ENCODE measurements at regions not wholly inside any gene's neighbourhood (a gene's known extent, or its start where the extent isn't known, plus 50 kb on each side); places are given as distances from the start of the nearest gene placed in this dataset.
A peak's percentile ranks its signal among the peaks of the same experiment; 100 is the strongest.
"Not testable (repeated sequence)": the region's sequence is repeated elsewhere in the genome, so short reads cannot be mapped to it uniquely, and the experiment has no call there.

DNA sequence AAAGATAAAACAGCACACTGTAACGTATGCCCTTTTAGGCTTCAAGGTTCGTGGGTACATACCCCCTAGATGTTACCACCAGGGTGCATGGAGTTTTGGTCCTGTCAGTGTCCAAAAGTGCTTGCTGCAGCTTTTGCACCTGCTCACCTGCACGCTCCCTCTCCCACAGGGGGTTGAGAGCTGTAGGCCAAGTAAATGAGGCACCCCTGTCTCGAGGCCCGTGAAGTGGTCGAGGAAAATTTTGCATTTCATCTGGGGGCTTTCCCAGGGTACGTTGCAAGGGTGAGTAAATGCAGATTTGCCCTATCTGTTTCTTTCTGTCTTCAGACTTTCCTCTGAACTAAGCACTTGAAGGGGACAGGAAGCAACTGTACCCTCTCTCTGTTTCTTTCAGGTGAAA, 136.0 kb downstream of the THBS2 start:
- H3K36me3 ChIP-seq (ENCODE audit: insufficient read depth, low read length): no peaks in the 10 kb centered on the region
- no peak overlapping the region for H3K27ac ChIP-seq (ENCODE audit: low read depth, low read length)
- H3K9ac ChIP-seq (ENCODE audit: low read depth, low read length): no peak overlapping the region
- peaks cover 7% of the 10 kb centered on the region; the same call in 1 of the 2 replicates for H3K4me1 ChIP-seq (ENCODE audit: insufficient read depth, low read length)
- 0 out of 2 replicates have a peak, but pooled peaks cover 3% of the 10 kb centered on the region for H3K9me3 ChIP-seq (ENCODE audit: insufficient read depth, low read depth, low read length)
- H3K4me3 ChIP-seq (ENCODE audit: low read length): no peak overlapping the region
- H3K27me3 ChIP-seq (ENCODE audit: insufficient read depth, low read length): no peaks in the 10 kb centered on the region
- WGBS: 97% methylated on average over 7 of the region's 7 CpGs

DNA sequence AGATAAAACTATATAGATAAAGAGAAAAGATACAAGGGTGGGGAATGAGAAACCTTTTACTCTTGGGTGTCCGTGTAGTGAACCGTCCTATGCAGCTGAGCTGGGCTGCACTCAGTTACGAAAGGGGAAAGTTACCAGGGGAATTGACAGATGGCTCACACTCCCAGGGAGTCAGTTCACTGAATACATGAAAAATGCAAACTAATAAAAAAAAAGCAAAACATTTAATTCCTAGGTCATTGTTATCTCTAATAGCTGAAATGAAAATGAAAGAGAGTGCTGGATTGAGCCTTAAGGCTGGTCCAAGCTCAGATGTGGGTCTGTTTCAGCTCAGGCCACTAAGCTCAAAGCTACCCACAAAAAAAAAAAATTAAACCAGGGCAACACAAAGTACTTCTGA, 138.0 kb downstream of the THBS2 start:
- WGBS: 83% methylated on average over 3 of the region's 3 CpGs
- H3K27me3 ChIP-seq (ENCODE audit: insufficient read depth, low read length): no peaks in the 10 kb centered on the region
- H3K9me3 ChIP-seq (ENCODE audit: insufficient read depth, low read depth, low read length): no peaks in the 10 kb centered on the region
- no peaks in the 10 kb centered on the region for H3K36me3 ChIP-seq (ENCODE audit: insufficient read depth, low read length)
- no peak overlapping the region for H3K27ac ChIP-seq (ENCODE audit: low read depth, low read length)
- no peak overlapping the region for H3K4me3 ChIP-seq (ENCODE audit: low read length)
- no peak overlapping the region for H3K9ac ChIP-seq (ENCODE audit: low read depth, low read length)
- peaks cover 16% of the 10 kb centered on the region for H3K4me1 ChIP-seq (ENCODE audit: insufficient read depth, low read length)

GRCh38 chr6:169114632-169115031, 139.0 kb downstream of the THBS2 start:
- H3K27me3 ChIP-seq (ENCODE audit: insufficient read depth, low read length); H3K9me3 ChIP-seq (ENCODE audit: insufficient read depth, low read depth, low read length); H3K36me3 ChIP-seq (ENCODE audit: insufficient read depth, low read length); H3K27ac ChIP-seq (ENCODE audit: low read depth, low read length); H3K4me3 ChIP-seq (ENCODE audit: low read length); H3K9ac ChIP-seq (ENCODE audit: low read depth, low read length): not testable (repeated sequence)
- WGBS: 91% methylated on average over 8 of the region's 8 CpGs
- peaks cover 16% of the 10 kb centered on the region for H3K4me1 ChIP-seq (ENCODE audit: insufficient read depth, low read length)

GRCh38 chr6:169112483-169113320, 140.9 kb downstream of the THBS2 start:
- WGBS: 25% methylated on average over 10 of the region's 10 CpGs

DNA sequence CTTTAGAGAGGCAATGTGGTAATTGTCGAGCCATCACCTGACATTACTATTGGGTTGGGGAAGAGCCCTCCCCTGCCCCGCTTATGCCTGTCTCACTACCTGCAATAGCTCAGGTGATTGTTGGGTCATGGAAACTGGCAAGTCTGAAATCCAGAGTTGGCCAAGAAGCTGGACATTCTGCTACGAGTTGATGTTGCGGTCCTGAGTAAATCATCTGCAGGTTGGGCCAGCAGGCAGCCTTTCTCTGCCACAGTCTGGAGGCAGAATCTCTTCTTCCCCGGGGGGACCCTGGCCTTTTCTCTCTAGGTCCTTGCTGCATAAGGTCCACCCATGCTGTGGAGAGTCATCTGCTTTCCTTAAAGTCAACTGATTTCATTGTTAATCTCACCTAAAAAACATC, 142.4 kb downstream of the THBS2 start:
- no peaks in the 10 kb centered on the region for H3K27me3 ChIP-seq (ENCODE audit: insufficient read depth, low read length)
- peaks cover 16% of the 10 kb centered on the region for H3K4me1 ChIP-seq (ENCODE audit: insufficient read depth, low read length)
- WGBS: 94% methylated on average over 5 of the region's 5 CpGs
- peaks cover 12% of the 10 kb centered on the region for H3K9me3 ChIP-seq (ENCODE audit: insufficient read depth, low read depth, low read length)
- no peak overlapping the region for H3K4me3 ChIP-seq (ENCODE audit: low read length)
- no peak overlapping the region for H3K9ac ChIP-seq (ENCODE audit: low read depth, low read length)
- no peak overlapping the region for H3K27ac ChIP-seq (ENCODE audit: low read depth, low read length)
- H3K36me3 ChIP-seq (ENCODE audit: insufficient read depth, low read length): no peaks in the 10 kb centered on the region

More at GRCh38 chr6:169112483-169113320, 140.9 kb downstream of the THBS2 start:
- Histone ChIP-seq H3K4me1 (ENCODE audit: insufficient read depth, low read length) (peaks cover 16% of the 10 kb centered on the region), H3K27me3 (ENCODE audit: insufficient read depth, low read length) (no peaks in the 10 kb centered on the region), H3K9me3 (ENCODE audit: insufficient read depth, low read depth, low read length) (peaks cover 11% of the 10 kb centered on the region; the same call in 1 of the 2 replicates), H3K36me3 (ENCODE audit: insufficient read depth, low read length) (no peaks in the 10 kb centered on the region), H3K9ac (ENCODE audit: low read depth, low read length) (no peak overlapping the region), H3K4me3 (ENCODE audit: low read length) (no peak overlapping the region), H3K27ac (ENCODE audit: low read depth, low read length) (peak overlapping the region; percentile 34; the same call in 1 of the 2 replicates)

DNA sequence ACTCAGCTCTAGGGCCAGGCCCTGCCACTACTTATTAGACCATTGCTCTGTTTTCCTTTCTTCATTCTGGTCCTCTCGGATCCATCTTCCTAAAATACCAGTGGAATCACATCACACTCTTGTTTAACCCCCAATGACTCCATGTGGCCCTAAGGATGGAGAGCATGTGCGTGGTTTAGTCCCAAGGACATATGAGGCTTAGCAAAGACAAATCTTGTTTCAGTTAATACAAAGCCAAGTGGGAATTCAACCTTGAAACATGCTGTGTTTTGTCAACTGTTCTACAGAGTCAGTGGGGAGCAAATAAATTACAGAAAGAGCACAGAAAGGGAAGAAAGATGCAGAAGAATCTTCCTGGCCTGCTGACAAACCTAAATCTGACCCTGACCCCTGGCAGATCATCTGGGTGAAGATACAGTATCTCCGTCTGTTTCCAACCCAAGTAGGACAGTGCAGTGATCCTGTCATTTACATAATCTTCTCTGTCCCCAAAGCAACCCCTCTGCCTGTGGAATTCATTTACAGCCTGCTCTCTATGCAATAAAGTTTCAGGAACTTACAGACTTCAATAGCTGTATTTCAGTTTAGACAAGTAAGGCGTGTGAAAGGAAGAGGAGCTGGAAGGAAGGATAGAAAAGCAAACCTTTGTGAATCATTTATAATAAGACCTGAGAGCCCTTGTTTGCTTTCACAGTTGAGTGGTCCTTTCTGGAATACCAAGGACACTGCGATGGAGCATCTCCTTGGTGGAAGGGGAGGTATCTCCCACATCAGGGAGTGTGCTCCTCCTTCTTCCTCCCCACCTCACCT, 144.0 kb downstream of the THBS2 start:
- Histone ChIP-seq H3K27me3 (ENCODE audit: insufficient read depth, low read length) (no peaks in the 10 kb centered on the region), H3K4me3 (ENCODE audit: low read length) (no peak overlapping the region), H3K36me3 (ENCODE audit: insufficient read depth, low read length) (no peaks in the 10 kb centered on the region), H3K4me1 (ENCODE audit: insufficient read depth, low read length) (peaks cover 16% of the 10 kb centered on the region), H3K27ac (ENCODE audit: low read depth, low read length) (no peak overlapping the region), H3K9me3 (ENCODE audit: insufficient read depth, low read depth, low read length) (peaks cover 12% of the 10 kb centered on the region), H3K9ac (ENCODE audit: low read depth, low read length) (no peak overlapping the region)
- WGBS: 91% methylated on average over 5 of the region's 5 CpGs

DNA sequence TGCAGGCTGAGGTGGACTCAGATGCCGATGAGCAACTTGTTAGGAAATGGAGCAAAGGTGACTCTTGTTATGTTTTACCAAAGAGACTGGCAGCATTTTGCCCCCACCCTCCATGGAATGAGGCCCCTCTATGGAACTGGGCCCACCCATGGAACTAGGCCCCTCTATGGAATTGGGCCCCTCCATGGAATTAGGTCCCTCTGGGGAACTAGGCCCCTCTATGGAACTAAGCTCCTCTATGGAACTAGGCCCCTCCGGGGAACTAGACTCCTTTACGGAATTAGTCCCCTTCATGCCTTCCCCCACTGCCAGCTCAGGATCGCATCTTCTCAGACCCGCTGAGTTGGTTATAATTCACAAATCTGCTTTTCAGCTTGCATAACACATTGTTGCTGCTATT, 144.9 kb downstream of the THBS2 start:
- H3K27ac ChIP-seq (ENCODE audit: low read depth, low read length): no peak overlapping the region
- no peaks in the 10 kb centered on the region for H3K27me3 ChIP-seq (ENCODE audit: insufficient read depth, low read length)
- H3K4me1 ChIP-seq (ENCODE audit: insufficient read depth, low read length): peaks cover 15% of the 10 kb centered on the region
- H3K9me3 ChIP-seq (ENCODE audit: insufficient read depth, low read depth, low read length): peaks cover 16% of the 10 kb centered on the region
- 97% methylated on average over 5 of the region's 5 CpGs for WGBS
- H3K4me3 ChIP-seq (ENCODE audit: low read length): no peak overlapping the region
- no peak overlapping the region for H3K9ac ChIP-seq (ENCODE audit: low read depth, low read length)
- no peaks in the 10 kb centered on the region for H3K36me3 ChIP-seq (ENCODE audit: insufficient read depth, low read length)

GRCh38 chr6:169106176-169106575, 147.5 kb downstream of the THBS2 start:
- Histone ChIP-seq H3K4me3 (ENCODE audit: low read length) (no peak overlapping the region), H3K27ac (ENCODE audit: low read depth, low read length) (no peak overlapping the region), H3K9me3 (ENCODE audit: insufficient read depth, low read depth, low read length) (peaks cover 25% of the 10 kb centered on the region), H3K36me3 (ENCODE audit: insufficient read depth, low read length) (no peaks in the 10 kb centered on the region), H3K4me1 (ENCODE audit: insufficient read depth, low read length) (no peaks in the 10 kb centered on the region), H3K27me3 (ENCODE audit: insufficient read depth, low read length) (no peaks in the 10 kb centered on the region), H3K9ac (ENCODE audit: low read depth, low read length) (no peak overlapping the region)
- 99% methylated on average over 2 of the region's 2 CpGs for WGBS

DNA sequence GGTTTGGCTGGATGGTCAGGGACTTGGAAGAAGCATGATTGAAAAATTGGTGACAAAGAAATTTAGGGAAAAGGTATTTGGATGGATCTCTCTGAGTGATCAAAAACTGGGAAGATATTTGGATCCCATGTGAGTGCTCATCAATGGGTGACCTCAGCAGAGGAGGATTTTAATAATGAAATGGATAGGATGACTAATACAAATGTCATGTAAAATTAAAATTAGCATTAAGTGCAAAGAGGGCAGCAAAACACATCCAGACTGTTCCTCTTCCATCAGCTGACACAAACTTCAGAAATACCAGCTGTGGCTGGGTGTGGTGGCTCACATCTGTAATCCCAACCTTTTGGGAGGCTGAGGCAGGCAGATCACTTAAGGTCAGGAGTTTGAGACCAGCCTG, 151.7 kb downstream of the THBS2 start:
- no peaks in the 10 kb centered on the region for H3K27me3 ChIP-seq (ENCODE audit: insufficient read depth, low read length)
- no peak overlapping the region for H3K9ac ChIP-seq (ENCODE audit: low read depth, low read length)
- peaks cover 27% of the 10 kb centered on the region; the same call in 1 of the 2 replicates for H3K4me1 ChIP-seq (ENCODE audit: insufficient read depth, low read length)
- peaks cover 12% of the 10 kb centered on the region; the same call in 1 of the 2 replicates for H3K9me3 ChIP-seq (ENCODE audit: insufficient read depth, low read depth, low read length)
- H3K27ac ChIP-seq (ENCODE audit: low read depth, low read length): no peak overlapping the region
- H3K36me3 ChIP-seq (ENCODE audit: insufficient read depth, low read length): no peaks in the 10 kb centered on the region
- no peak overlapping the region for H3K4me3 ChIP-seq (ENCODE audit: low read length)

- H3K4me3 ChIP-seq (ENCODE audit: low read length): no peak overlapping the region
- H3K9ac ChIP-seq (ENCODE audit: low read depth, low read length): no peak overlapping the region
- H3K36me3 ChIP-seq (ENCODE audit: insufficient read depth, low read length): no peaks in the 10 kb centered on the region
- WGBS: 96% methylated on average over 6 of the region's 6 CpGs
- peaks cover 28% of the 10 kb centered on the region; the same call in 1 of the 2 replicates for H3K4me1 ChIP-seq (ENCODE audit: insufficient read depth, low read length)
- no peak overlapping the region for H3K27ac ChIP-seq (ENCODE audit: low read depth, low read length)
- H3K27me3 ChIP-seq (ENCODE audit: insufficient read depth, low read length): no peaks in the 10 kb centered on the region
- peaks cover 12% of the 10 kb centered on the region; the same call in 1 of the 2 replicates for H3K9me3 ChIP-seq (ENCODE audit: insufficient read depth, low read depth, low read length)
Measured at GRCh38 chr6:169101036-169101805, 152.4 kb downstream of the THBS2 start.

All from HUES64 (cell line).